ENCODE measurements at regions not wholly inside any gene's neighbourhood (a gene's known extent, or its start where the extent isn't known, plus 50 kb on each side); places are given as distances from the start of the nearest gene placed in this dataset.

DNA sequence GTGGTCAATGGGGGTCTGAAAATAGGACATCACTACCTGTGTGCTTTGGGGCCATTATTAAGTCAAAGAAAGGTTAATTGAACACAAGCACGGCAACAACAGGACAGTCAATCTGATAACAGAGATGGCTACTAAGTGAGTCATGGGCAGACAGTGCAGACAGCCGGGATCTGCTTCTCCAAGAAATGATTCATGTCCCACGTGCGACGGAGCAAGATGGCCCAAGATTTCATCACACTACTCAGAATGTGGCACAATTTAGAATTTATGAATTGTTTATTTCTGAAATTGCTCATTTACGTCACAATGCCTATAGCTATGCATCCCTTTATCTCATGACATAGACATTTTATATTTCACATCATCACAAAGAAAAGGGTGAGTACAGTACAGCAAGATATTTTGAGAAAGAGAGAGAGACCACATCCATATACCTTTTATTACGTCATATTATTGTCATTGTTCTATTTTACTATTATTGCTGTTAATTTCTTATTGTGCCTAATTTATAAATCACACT is 770.6 kb upstream of the NR2F2 start:
- Histone ChIP-seq H3K79me2 (ENCODE audit: control insufficient read depth in 1 of 2, insufficient read depth in 2 of 2, low read length in 2 of 2) (no peaks in the 10 kb centered on the region), H3K4me1 (replicated peaks in 1 of 4; ENCODE audit: control insufficient read depth in 3 of 4, insufficient read depth in 4 of 4, low read length in 3 of 4) (peaks cover 0 to 8% (median 0%) of the 10 kb centered on the region in 4 experiments; a peak in 1 of 7 replicates), H3K27me3 (replicated peaks in 1 of 4; ENCODE audit: control insufficient read depth in 3 of 4, extremely low read depth in 1 of 4, insufficient read depth in 3 of 4, low read length in 3 of 4) (no peaks in the 10 kb centered on the region), H3K23ac (ENCODE audit: insufficient read length) (no peak overlapping the region), H3K23me2 (ENCODE audit: low read depth, low read length) (peaks cover 3% of the 10 kb centered on the region; the same call in 1 of the 2 replicates), H4K20me1 (replicated peaks in 1 of 2; ENCODE audit: control insufficient read depth in 1 of 2, insufficient read depth in 2 of 2, low read length in 2 of 2) (no peaks in the 10 kb centered on the region), H3K9ac (replicated peaks in 1 of 4; ENCODE audit: extremely low read depth in 1 of 4, low read depth in 3 of 4, low read length in 3 of 4) (no peak overlapping the region), H2BK120ac (replicated peaks; ENCODE audit: low read depth, low read length) (no peak overlapping the region), H3K18ac (ENCODE audit: extremely low read depth, low read length) (no peak overlapping the region), H4K5ac (ENCODE audit: insufficient read length, low read depth, low read length) (no peak overlapping the region), H3K79me1 (ENCODE audit: low read depth, low read length) (no peaks in the 10 kb centered on the region), H2BK12ac (ENCODE audit: low read depth, low read length) (no peak overlapping the region), H3K4ac (replicated peaks; ENCODE audit: insufficient read length, low read depth, low read length) (no peak overlapping the region), H3K4me2 (ENCODE audit: insufficient read depth in 1 of 2, low read depth in 2 of 2, low read length in 2 of 2) (no peak overlapping the region), H4K8ac (ENCODE audit: extremely low read depth, insufficient read depth, low read length) (no peak overlapping the region), H3K27ac (ENCODE audit: low read depth, low read length) (no peak overlapping the region), H2AFZ (ENCODE audit: low read length) (0 out of 2 replicates have a peak overlapping the region, but pooled peaks have one; percentile 17), H2BK20ac (ENCODE audit: low read length) (no peak overlapping the region), H3K14ac (ENCODE audit: insufficient read length) (no peak overlapping the region), H2BK15ac (ENCODE audit: low read length) (no peak overlapping the region), H4K91ac (replicated peaks; ENCODE audit: insufficient read length, low read length) (no peak overlapping the region), H2BK5ac (ENCODE audit: low read depth, low read length) (no peak overlapping the region), H3K4me3 (ENCODE audit: extremely low read depth in 1 of 4, insufficient read depth in 2 of 4, low read depth in 3 of 4, low read length in 4 of 4) (no peak overlapping the region), H3K9me3 (ENCODE audit: insufficient read depth in 2 of 2, low read depth in 1 of 2, low read length in 1 of 2) (no peaks in the 10 kb centered on the region), H3K56ac (replicated peaks; ENCODE audit: insufficient read length, low read depth, low read length) (no peak overlapping the region), H3K36me3 (ENCODE audit: control insufficient read depth in 2 of 4, insufficient read depth in 4 of 4, low read length in 3 of 4) (no peaks in the 10 kb centered on the region), H2AK5ac (ENCODE audit: low read depth, low read length) (no peak overlapping the region)
- DNase-seq (ENCODE audit: low read depth in 1 of 2, low spot score in 2 of 2) (no peak), FAIRE-seq (no peak)
- WGBS, 2 experiments (ENCODE audit: extremely low coverage in 1 of 2, insufficient coverage in 1 of 2, insufficient read length in 1 of 2, insufficient replicate concordance in 2 of 2, low coverage in 1 of 2, low lambda C conversion rate in 2 of 2, missing lambda C conversion rate in 1 of 2), result 90% methylated on average over 7 of the region's 7 CpGs; no CpG with 5 or more reads in 1 of the 2 experiments
- POLR2A ChIA-PET (ENCODE audit: partially characterized antibody), result no interaction called here
- no peak for TF ChIP-seq JUN (IDR thresholded peaks at IDR 0.05; ENCODE audit: low read depth, low read length)
- no peak for TF ChIP-seq HDAC6 (IDR thresholded peaks at IDR 0.05; ENCODE audit: low read depth, low read length)
- CTCF ChIA-PET (ENCODE audit: partially characterized antibody), result no interaction called here

Data from H1 (cell line).